Upper lobe of right lung (tissue), 1 donor: ENCODE measurements at regions not wholly inside any gene's neighbourhood (a gene's known extent, or its start where the extent isn't known, plus 50 kb on each side); places are given as distances from the start of the nearest gene placed in this dataset.

Experiments
- ATAC-seq: fragments of 200-7000 bp; cut with Tn5 transposase; one replicate; pipeline ENCODE4 v1.9.1; 2020; ENCODE audit warnings: mild to moderate bottlenecking, moderate library complexity
- DNase-seq: peaks from one replicate; pipeline ENCODE4 v3.0.0-alpha.2; 2020
- H3K27ac ChIP-seq: fragments of 200-600 bp; one replicate; pipeline ENCODE4 v1.8.0; 2022
- H3K27me3 ChIP-seq: fragments of 200-600 bp; one replicate; pipeline ENCODE4 v1.8.0; 2022; ENCODE audit warnings: mild to moderate bottlenecking
- H3K36me3 ChIP-seq: fragments of 200-600 bp; one replicate; pipeline ENCODE4 v1.8.0; 2022
- H3K4me1 ChIP-seq: fragments of 200-600 bp; one replicate; pipeline ENCODE4 v1.8.0; 2022
- H3K4me3 ChIP-seq: fragments of 200-600 bp; one replicate; pipeline ENCODE4 v1.8.0; 2022; ENCODE audit warnings: mild to moderate bottlenecking
- H3K9me3 ChIP-seq: fragments of 200-600 bp; one replicate; pipeline ENCODE4 v1.8.0; 2022
- CTCF ChIP-seq: fragments of 200-600 bp; IDR thresholded peaks from one replicate; pipeline ENCODE4 v1.8.0; 2022; ENCODE audit warnings: antibody characterized with exemption
- intact Hi-C: fragments of 100-400 bp; cut with DNase I; formaldehyde crosslinking; loops from one replicate; pipeline ENCODE4 v1.11.0; 2022
- donor health status: DM: no; HTN: yes; CAD: no; lungs with severe emphysema.

- Histone ChIP-seq H3K27ac (no peak overlapping the region), H3K4me3 (no peak overlapping the region), H3K9me3 (no peaks in the 10 kb centered on the region), H3K4me1 (peaks cover 8% of the 10 kb centered on the region), H3K27me3 (no peaks in the 10 kb centered on the region), H3K36me3 (no peaks in the 10 kb centered on the region)
- DNase-seq, result no peak
- ATAC-seq, result no peak
- intact Hi-C loops, result no loop called here
- TF ChIP-seq CTCF, result no peak
Measured at GRCh38 chr10:78314651-78315050, 281.0 kb downstream of the RPS24 start.

- no peak for TF ChIP-seq CTCF
- no peaks in the 10 kb centered on the region for H3K27me3 ChIP-seq
- no peak for DNase-seq
- H3K27ac ChIP-seq, result no peak overlapping the region
- no peak overlapping the region for H3K4me3 ChIP-seq
- no peaks in the 10 kb centered on the region for H3K9me3 ChIP-seq
- intact Hi-C loops, result no loop called here
- peaks cover 8% of the 10 kb centered on the region for H3K4me1 ChIP-seq
- no peak for ATAC-seq
- H3K36me3 ChIP-seq, result no peaks in the 10 kb centered on the region
Measured at GRCh38 chr10:78316451-78316931, 282.8 kb downstream of the RPS24 start.

- DNase-seq, result no peak
Measured at GRCh38 chr10:78318305-78318704, 284.6 kb downstream of the RPS24 start.

GRCh38 chr10:78319371-78319770, 285.7 kb downstream of the RPS24 start:
- H3K27me3 ChIP-seq, result no peaks in the 10 kb centered on the region
- intact Hi-C loops, result no loop called here
- H3K4me3 ChIP-seq, result no peak overlapping the region
- no peak for TF ChIP-seq CTCF
- no peaks in the 10 kb centered on the region for H3K9me3 ChIP-seq
- H3K36me3 ChIP-seq, result no peaks in the 10 kb centered on the region
- H3K27ac ChIP-seq, result no peak overlapping the region
- DNase-seq (no peak), ATAC-seq (no peak)
- peaks cover 8% of the 10 kb centered on the region for H3K4me1 ChIP-seq

More at GRCh38 chr10:78318305-78318704, 284.6 kb downstream of the RPS24 start:
- no peak for TF ChIP-seq CTCF
- H3K36me3 ChIP-seq, result no peaks in the 10 kb centered on the region
- H3K27ac ChIP-seq, result no peak overlapping the region
- no peaks in the 10 kb centered on the region for H3K27me3 ChIP-seq
- H3K9me3 ChIP-seq, result no peaks in the 10 kb centered on the region
- intact Hi-C loops, result no loop called here
- ATAC-seq, result no peak
- H3K4me3 ChIP-seq, result no peak overlapping the region
- peaks cover 8% of the 10 kb centered on the region for H3K4me1 ChIP-seq

- Histone ChIP-seq H3K4me1 (peaks cover 8% of the 10 kb centered on the region), H3K4me3 (no peak overlapping the region), H3K27me3 (no peaks in the 10 kb centered on the region), H3K9me3 (no peaks in the 10 kb centered on the region), H3K36me3 (no peaks in the 10 kb centered on the region), H3K27ac (no peak overlapping the region)
- ATAC-seq (no peak), DNase-seq (no peak)
- no peak for TF ChIP-seq CTCF
- intact Hi-C loops, result no loop called here
Measured at GRCh38 chr10:78319841-78320240, 286.2 kb downstream of the RPS24 start.

GRCh38 chr10:78320506-78320905, 286.8 kb downstream of the RPS24 start:
- H3K9me3 ChIP-seq, result no peaks in the 10 kb centered on the region
- no peak overlapping the region for H3K4me3 ChIP-seq
- peaks cover 8% of the 10 kb centered on the region for H3K4me1 ChIP-seq
- ATAC-seq, result no peak
- TF ChIP-seq CTCF, result no peak
- no peak for DNase-seq
- no peaks in the 10 kb centered on the region for H3K36me3 ChIP-seq
- no peak overlapping the region for H3K27ac ChIP-seq
- no peaks in the 10 kb centered on the region for H3K27me3 ChIP-seq
- intact Hi-C loops, result no loop called here
